ENCODE measurements at regions not wholly inside any gene's neighbourhood (a gene's known extent, or its start where the extent isn't known, plus 50 kb on each side); places are given as distances from the start of the nearest gene placed in this dataset.

DNA sequence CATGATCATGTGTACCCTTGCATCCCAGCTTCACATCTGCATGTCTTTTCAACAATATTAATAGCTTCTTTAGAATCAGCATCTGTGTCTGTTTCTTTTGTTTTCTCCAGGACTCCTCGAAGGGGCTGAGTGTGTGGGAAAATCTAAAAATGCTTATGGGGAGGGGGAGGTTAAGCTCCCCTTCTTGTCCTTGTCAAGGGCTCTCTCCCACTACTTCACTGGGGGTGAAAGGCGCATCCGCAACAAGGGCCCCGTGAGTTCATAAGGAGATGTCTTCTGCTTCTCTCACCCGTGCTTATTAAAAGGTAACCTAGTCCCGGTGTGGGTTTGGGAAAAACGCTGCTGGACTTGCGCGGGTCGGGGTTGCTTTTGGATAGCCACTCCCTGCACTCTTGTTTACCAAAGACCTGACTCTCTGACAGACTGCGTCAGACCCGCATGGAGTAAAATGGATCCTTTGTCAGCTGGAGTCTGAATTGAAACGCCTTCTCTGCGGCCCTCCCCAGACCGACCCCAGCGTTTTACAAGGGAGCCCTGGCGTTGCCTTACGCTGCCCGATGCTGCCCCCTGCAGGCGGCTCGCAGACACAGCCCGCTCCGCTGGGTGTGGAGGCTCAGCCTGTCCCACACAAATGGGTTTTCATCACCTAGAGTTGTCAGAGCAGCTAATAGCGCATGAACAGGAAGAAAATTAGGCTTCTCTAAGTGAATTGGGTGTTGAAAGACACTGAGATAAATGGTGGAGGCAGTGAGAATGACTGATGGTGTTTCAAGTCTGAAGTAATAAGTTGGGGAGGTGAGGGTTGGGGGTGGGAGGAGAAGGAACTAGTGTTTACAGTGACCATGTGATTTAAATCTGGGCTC, 53.8 kb downstream of the IER5 start:
- peak overlapping the region; percentile 21 for H3K4me3 ChIP-seq (replicated peaks; ENCODE audit: low read depth, low read length)
- peak; percentile 88 for DNase-seq (ENCODE audit: low read depth)
- peak; percentile 96 for TF ChIP-seq CTCF (IDR thresholded peaks at IDR 0.05; ENCODE audit: low read length, missing control alignments)

DNA sequence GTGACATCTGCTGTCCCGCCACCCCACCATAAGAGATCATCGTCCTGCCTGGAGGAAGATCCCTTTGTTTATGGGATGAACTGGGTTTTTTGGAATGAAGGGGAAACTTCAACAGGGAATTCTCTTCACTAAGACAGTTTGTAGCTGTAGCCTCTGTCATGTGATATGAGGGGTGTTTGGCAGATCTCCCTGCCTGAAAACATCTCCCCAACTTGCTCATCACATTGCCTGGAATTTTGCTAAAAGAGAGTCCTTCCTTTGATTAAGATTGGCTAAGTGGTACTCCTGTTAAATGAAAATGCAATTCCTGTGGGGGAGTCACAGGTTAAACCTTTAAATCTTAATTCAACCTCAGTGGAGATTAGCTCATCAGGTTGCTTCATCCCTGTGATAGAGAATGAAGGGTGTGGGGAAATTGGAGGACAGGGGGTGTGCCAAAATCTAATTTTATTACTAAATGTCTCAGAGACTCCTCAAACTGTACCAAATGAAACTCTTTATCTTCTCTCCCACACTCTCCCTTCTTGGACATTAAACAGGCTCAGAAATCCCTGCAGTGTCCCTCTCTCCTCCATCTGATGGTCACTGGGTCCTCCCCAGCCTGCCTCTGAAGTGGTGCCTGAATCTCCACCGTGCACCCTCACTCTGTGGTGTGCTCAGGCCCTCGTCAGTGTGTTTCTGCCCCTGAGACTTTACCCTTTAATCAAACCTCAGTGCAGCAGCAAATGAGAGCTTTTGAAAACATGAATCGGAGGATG, 54.8 kb downstream of the IER5 start:
- DNase-seq (ENCODE audit: low read depth): no peak
- no peak for TF ChIP-seq CTCF (IDR thresholded peaks at IDR 0.05; ENCODE audit: low read length, missing control alignments)
- H3K4me3 ChIP-seq (replicated peaks; ENCODE audit: low read depth, low read length): no peak overlapping the region

GRCh38 chr1:181144238-181144637, 55.7 kb downstream of the IER5 start:
- H3K4me3 ChIP-seq (replicated peaks; ENCODE audit: low read depth, low read length): no peak overlapping the region
- no peak for DNase-seq (ENCODE audit: low read depth)
- no peak for TF ChIP-seq CTCF (IDR thresholded peaks at IDR 0.05; ENCODE audit: low read length, missing control alignments)

GRCh38 chr1:181148636-181149035, 60.1 kb downstream of the IER5 start:
- no peak for TF ChIP-seq CTCF (IDR thresholded peaks at IDR 0.05; ENCODE audit: low read length, missing control alignments)
- DNase-seq (ENCODE audit: low read depth): no peak
- H3K4me3 ChIP-seq (replicated peaks; ENCODE audit: low read depth, low read length): no peak overlapping the region

DNA sequence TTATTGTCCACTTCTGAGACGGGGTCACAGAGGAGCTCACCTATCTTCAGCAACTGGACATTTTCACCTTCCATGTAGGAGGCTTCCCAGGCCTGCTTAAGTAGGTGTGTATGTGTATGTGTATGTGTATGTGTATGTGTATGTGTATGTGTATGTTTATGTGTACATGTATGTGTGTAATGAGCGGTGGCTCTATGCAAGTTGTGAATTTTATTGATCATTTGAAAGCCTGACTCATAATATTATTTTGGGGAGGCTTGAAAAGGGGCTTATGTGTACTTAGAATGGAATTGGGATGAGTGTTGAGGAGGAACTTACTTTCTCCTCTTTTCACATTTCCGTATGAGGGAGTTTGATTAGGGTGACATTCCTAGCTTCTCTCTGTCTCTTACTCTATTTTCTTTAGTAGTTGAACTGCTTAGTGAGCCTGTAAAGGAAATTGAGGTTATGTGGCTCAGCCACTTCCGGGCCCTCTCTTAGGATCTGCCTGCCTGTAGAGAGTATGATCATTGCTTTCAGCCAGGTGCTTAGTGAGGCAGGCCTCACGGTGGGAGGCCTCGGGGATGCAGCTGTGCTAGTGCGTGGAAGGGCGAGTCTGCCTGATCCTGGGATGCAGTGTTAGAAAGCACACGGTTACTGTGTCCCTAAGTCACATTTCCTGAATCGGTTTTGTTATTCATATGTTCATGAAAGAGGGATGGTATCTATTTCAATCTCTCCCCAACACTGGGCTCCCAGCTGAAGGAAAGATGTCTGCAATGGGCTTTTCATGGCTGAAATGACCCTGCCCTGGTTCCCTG, 61.0 kb downstream of the IER5 start:
- H3K4me3 ChIP-seq (replicated peaks; ENCODE audit: low read depth, low read length): no peak overlapping the region
- no peak for DNase-seq (ENCODE audit: low read depth)
- TF ChIP-seq CTCF (IDR thresholded peaks at IDR 0.05; ENCODE audit: low read length, missing control alignments): no peak

DNA sequence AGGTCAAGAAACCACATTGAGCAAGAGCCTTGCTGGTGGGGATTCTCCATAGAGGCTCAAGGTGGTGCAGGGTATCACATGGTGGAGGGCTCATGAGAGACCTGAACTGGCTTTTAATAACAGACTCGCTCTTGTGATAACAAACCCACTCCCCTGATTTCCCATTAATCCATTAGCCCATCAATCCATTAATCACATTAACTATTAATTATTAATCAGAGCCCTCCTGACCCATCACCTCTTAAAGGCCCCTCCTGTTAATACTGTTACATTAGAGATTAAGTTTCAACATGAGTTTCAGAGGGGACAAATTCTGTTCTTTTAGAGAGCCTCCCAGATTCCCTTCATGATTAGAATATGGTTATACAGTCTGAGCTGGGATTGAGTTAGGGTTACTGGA, 61.8 kb downstream of the IER5 start:
- no peak for DNase-seq (ENCODE audit: low read depth)
- TF ChIP-seq CTCF (IDR thresholded peaks at IDR 0.05; ENCODE audit: low read length, missing control alignments): no peak
- no peak overlapping the region for H3K4me3 ChIP-seq (replicated peaks; ENCODE audit: low read depth, low read length)
